Osteoblast (primary cell): ENCODE measurements at regions not wholly inside any gene's neighbourhood (a gene's known extent, or its start where the extent isn't known, plus 50 kb on each side); places are given as distances from the start of the nearest gene placed in this dataset.

Experiments
- DNase-seq: peaks from one replicate; pipeline ENCODE4 v3.0.0; 2011; ENCODE audit warnings: low spot score, mixed read lengths; ENCODE audit not compliant: insufficient read length; ENCODE audit errors: missing footprints
- H2AFZ ChIP-seq: 2 replicates; pipeline ENCODE4 v1.6.0; 2011; ENCODE audit warnings: mild to moderate bottlenecking, low read length
- H3K27ac ChIP-seq: 2 replicates; pipeline ENCODE4 v1.5.1; 2011; ENCODE audit warnings: mild to moderate bottlenecking, low read depth, low read length, moderate library complexity
- H3K27me3 ChIP-seq: 2 replicates; pipeline ENCODE4 v1.6.0; 2012; ENCODE audit warnings: mild to moderate bottlenecking, control low read depth, inconsistent platforms, low read length, moderate library complexity; ENCODE audit not compliant: insufficient read depth
- H3K36me3 ChIP-seq: 2 replicates; pipeline ENCODE4 v1.5.1; 2011; ENCODE audit warnings: mild to moderate bottlenecking, low read length, control low read depth, moderate library complexity; ENCODE audit not compliant: insufficient read depth
- H3K4me1 ChIP-seq: 2 replicates; pipeline ENCODE4 v1.5.1; 2011; ENCODE audit warnings: mild to moderate bottlenecking, low read length, control low read depth, moderate library complexity; ENCODE audit not compliant: insufficient read depth
- H3K4me2 ChIP-seq: 2 replicates; pipeline ENCODE4 v1.6.0; 2011; ENCODE audit warnings: mild to moderate bottlenecking, low read length; ENCODE audit not compliant: insufficient read depth
- H3K4me3 ChIP-seq: fragments of 200-600 bp; sonication (generic); 3 replicates; pipeline ENCODE4 v1.5.1; 2012; ENCODE audit warnings: mild to moderate bottlenecking, low read length, inconsistent platforms; ENCODE audit not compliant: insufficient read depth
- H3K79me2 ChIP-seq: 2 replicates; pipeline ENCODE4 v1.6.0; 2012; ENCODE audit warnings: mild to moderate bottlenecking, low read length, control low read depth, inconsistent platforms; ENCODE audit not compliant: insufficient read depth
- H3K9me3 ChIP-seq: 2 replicates; pipeline ENCODE4 v1.5.1; 2011; ENCODE audit warnings: low read depth, low read length, control low read depth
- H4K20me1 ChIP-seq: 2 replicates; pipeline ENCODE4 v1.6.0; 2012; ENCODE audit warnings: mild to moderate bottlenecking, low read length, control low read depth; ENCODE audit not compliant: insufficient read depth
- TF ChIP-seq, protein P1 (sequence below): IDR thresholded peaks from 2 replicates; pipeline ENCODE4 v1.5.1; 2011; ENCODE audit warnings: mild to moderate bottlenecking, low read depth, low read length, moderate library complexity; ENCODE audit errors: extremely low read depth

DNA sequence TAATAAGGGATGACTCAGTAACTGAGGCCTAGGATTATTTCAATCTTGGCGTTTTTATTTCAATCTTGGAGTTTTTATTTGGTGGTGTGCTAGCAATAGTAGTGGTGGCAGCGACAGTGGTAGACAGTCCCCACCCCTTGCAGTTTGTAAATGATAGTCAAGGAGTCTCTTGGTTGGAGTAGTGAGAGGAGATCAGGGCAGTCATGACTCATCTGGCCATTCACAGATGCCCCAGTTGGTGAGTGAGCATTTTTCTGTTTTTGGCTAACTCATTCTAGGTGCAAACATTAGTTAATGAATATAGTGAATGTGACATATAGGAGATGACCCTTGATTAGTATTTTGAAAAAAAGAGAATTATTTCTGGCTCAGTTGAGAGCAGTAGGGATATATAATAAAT lies 93.5 kb upstream of the ADAD1 start:
- DNase-seq, result peak; percentile 29

DNA sequence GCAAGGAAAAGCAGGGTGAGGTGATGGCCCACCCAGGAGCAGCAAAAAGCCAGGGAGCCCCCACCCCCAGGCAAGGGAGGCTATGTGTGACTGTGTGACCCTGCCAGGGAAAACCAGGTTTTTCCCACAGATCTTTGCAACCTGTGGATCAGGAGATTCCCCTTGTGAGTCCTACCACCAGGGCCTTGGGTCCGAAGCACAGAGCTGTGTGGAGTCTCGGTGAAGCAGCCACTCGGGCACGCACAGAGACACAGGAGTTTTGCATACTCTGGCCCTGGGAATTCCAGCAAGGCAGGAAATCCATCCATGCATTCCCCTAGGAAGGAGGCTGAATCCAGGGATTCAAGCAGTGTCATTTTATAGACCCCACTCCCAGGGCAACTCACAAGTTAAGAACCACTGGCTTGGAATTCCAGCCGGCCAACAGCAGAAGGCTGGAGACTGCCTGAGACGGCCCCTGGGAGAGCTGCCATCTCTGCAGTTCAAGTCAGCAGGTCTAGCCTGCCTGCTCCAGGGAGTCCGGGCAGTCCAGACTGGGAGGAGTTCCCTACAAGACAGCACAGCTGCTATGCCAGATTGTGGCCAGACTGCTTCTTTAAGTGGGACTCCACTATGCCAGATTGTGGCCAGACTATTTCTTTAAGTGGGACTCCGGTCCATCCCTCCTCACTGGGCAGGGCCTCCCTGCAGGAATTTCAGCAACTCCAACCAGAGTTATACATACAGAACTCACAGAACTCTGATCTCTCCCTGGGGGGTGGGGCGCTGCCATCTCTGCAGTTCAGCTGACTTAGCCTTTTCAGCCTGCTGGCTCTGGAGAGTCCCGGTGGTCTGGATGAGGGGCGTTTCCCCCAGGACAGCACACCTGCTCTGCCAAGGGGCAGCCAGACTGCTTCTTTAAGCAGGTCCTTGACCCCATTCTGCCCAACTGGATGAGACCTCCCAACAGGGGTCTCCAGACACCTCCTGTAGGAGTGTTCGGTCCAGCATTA lies 85.1 kb upstream of the ADAD1 start:
- TF ChIP-seq, protein P1, sequence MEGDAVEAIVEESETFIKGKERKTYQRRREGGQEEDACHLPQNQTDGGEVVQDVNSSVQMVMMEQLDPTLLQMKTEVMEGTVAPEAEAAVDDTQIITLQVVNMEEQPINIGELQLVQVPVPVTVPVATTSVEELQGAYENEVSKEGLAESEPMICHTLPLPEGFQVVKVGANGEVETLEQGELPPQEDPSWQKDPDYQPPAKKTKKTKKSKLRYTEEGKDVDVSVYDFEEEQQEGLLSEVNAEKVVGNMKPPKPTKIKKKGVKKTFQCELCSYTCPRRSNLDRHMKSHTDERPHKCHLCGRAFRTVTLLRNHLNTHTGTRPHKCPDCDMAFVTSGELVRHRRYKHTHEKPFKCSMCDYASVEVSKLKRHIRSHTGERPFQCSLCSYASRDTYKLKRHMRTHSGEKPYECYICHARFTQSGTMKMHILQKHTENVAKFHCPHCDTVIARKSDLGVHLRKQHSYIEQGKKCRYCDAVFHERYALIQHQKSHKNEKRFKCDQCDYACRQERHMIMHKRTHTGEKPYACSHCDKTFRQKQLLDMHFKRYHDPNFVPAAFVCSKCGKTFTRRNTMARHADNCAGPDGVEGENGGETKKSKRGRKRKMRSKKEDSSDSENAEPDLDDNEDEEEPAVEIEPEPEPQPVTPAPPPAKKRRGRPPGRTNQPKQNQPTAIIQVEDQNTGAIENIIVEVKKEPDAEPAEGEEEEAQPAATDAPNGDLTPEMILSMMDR, result no peak
- Histone ChIP-seq H3K79me2 (no peaks in the 10 kb centered on the region), H3K9me3 (no peaks in the 10 kb centered on the region), H3K27ac (no peak overlapping the region), H3K36me3 (peaks cover 20% of the 10 kb centered on the region), H4K20me1 (no peaks in the 10 kb centered on the region), H3K27me3 (no peaks in the 10 kb centered on the region), H3K4me1 (no peaks in the 10 kb centered on the region), H3K4me2 (no peak overlapping the region), H3K4me3 (no peak overlapping the region), H2AFZ (no peak overlapping the region)
- DNase-seq, result no peak

More for the DNA sequence above, 93.5 kb upstream of the ADAD1 start:
- H3K36me3 ChIP-seq, result peaks cover 5% of the 10 kb centered on the region
- no peak overlapping the region for H3K27ac ChIP-seq
- no peaks in the 10 kb centered on the region for H3K27me3 ChIP-seq
- H3K79me2 ChIP-seq, result no peaks in the 10 kb centered on the region
- no peaks in the 10 kb centered on the region for H4K20me1 ChIP-seq
- no peaks in the 10 kb centered on the region for H3K9me3 ChIP-seq
- TF ChIP-seq, protein P1, result no peak
- H3K4me1 ChIP-seq, result no peaks in the 10 kb centered on the region
- H2AFZ ChIP-seq, result no peak overlapping the region
- H3K4me3 ChIP-seq, result no peak overlapping the region
- H3K4me2 ChIP-seq, result no peak overlapping the region

DNA sequence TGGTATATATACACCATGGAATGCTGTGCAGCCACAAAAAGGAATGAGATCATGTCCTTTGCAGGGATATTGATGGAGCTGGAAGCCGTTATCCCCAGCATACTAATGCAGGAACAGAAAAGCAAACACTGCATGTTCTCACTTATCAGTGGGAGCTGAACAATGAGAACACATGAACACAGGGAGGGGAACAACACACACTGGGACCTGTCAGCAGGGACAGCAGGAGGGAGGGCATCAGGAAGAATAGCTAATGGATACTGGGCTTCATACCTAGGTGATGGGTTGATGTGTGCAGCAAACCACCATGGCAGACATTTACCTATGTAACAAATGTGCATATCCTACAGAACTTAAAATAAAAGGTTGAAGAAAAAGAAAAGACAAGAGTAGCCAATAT lies 81.1 kb upstream of the ADAD1 start:
- no peak overlapping the region for H3K4me2 ChIP-seq
- DNase-seq, result no peak
- H3K27ac ChIP-seq, result no peak overlapping the region
- H3K27me3 ChIP-seq, result no peaks in the 10 kb centered on the region
- no peaks in the 10 kb centered on the region for H3K4me1 ChIP-seq
- H2AFZ ChIP-seq, result no peak overlapping the region
- H3K36me3 ChIP-seq, result peaks cover 11% of the 10 kb centered on the region
- no peak overlapping the region for H3K4me3 ChIP-seq
- H4K20me1 ChIP-seq, result no peaks in the 10 kb centered on the region
- TF ChIP-seq, protein P1, result no peak
- no peaks in the 10 kb centered on the region for H3K79me2 ChIP-seq
- H3K9me3 ChIP-seq, result no peaks in the 10 kb centered on the region

DNA sequence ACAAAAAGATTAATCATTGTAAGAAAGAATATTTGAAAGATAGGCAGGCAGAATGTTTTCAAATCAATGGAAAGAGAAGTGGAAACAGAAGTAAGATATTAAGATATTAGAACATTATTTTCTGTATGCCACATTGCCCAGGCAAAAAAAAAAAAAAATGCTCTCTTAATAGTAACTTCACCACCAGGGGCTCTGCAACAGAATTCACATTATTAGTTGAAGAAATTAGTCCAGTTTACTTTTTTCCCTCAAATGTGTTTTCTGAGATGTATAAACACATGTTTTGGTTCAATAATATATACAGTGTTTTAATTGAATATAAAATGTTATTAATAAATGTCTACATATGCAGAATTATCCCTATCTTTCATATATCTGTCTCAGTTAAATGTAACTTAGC lies 78.0 kb upstream of the ADAD1 start:
- DNase-seq, result no peak
- no peak overlapping the region for H3K4me2 ChIP-seq
- H3K36me3 ChIP-seq, result peaks cover 5% of the 10 kb centered on the region
- no peaks in the 10 kb centered on the region for H3K27me3 ChIP-seq
- H3K4me3 ChIP-seq, result no peak overlapping the region
- H3K79me2 ChIP-seq, result no peaks in the 10 kb centered on the region
- no peaks in the 10 kb centered on the region for H3K9me3 ChIP-seq
- TF ChIP-seq, protein P1, result peak; percentile 41
- no peak overlapping the region for H2AFZ ChIP-seq
- H4K20me1 ChIP-seq, result no peaks in the 10 kb centered on the region
- no peaks in the 10 kb centered on the region for H3K4me1 ChIP-seq
- H3K27ac ChIP-seq, result no peak overlapping the region
